CD14-positive monocyte (primary cell): ENCODE measurements at regions not wholly inside any gene's neighbourhood (a gene's known extent, or its start where the extent isn't known, plus 50 kb on each side); places are given as distances from the start of the nearest gene placed in this dataset.

Experiments
- DNase-seq, 3 donors: peaks; one replicate each; pipeline ENCODE4 v3.0.0-alpha.2; 2011 to 2022
- H2AFZ ChIP-seq: 2 replicates; pipeline ENCODE4 v1.6.0; 2012; ENCODE audit warnings: mild to moderate bottlenecking, low read depth, low read length, inconsistent platforms; ENCODE audit not compliant: insufficient read depth, poor library complexity, severe bottlenecking
- H3K27ac ChIP-seq, 2 donors: 1 replicate in 1 of 2; 2 replicates in 1 of 2; pipeline ENCODE4 v1.5.1; 2012 to 2013; ENCODE audit warnings: low read length in 2 of 2, control low read depth in 1 of 2, inconsistent platforms in 1 of 2, low read depth in 1 of 2, mild to moderate bottlenecking in 1 of 2
- H3K27me3 ChIP-seq, 2 donors: one replicate each; pipeline versions ENCODE4 v1.6.0 to v1.6.1; 2011 to 2013; ENCODE audit warnings: low read length in 2 of 2; ENCODE audit not compliant: control insufficient read depth in 2 of 2, insufficient read depth in 2 of 2
- H3K36me3 ChIP-seq, 2 donors: replicated peaks in 1 of 2; 1 replicate in 1 of 2; 2 replicates in 1 of 2; pipeline versions ENCODE4 v1.5.1 to v1.6.1; 2012 to 2013; ENCODE audit warnings: low read length in 2 of 2, control low read depth in 1 of 2, inconsistent platforms in 1 of 2, mild to moderate bottlenecking in 1 of 2; ENCODE audit not compliant: insufficient read depth in 2 of 2, control insufficient read depth in 1 of 2
- H3K4me1 ChIP-seq, 2 donors: 1 replicate in 1 of 2; 2 replicates in 1 of 2; pipeline versions ENCODE4 v1.5.1 to v1.6.1; 2012 to 2013; ENCODE audit warnings: low read length in 2 of 2, control low read depth in 1 of 2, inconsistent platforms in 1 of 2, mild to moderate bottlenecking in 1 of 2, moderate library complexity in 1 of 2; ENCODE audit not compliant: insufficient read depth in 2 of 2, control insufficient read depth in 1 of 2
- H3K4me2 ChIP-seq: replicated peaks from 2 replicates; pipeline ENCODE3; 2012; ENCODE audit warnings: low read length, moderate library complexity, mild to moderate bottlenecking; ENCODE audit not compliant: poor library complexity, severe bottlenecking; ENCODE audit errors: extremely low read depth
- H3K4me3 ChIP-seq, 3 experiments: fragments of 200-600 bp in 1 of 3; sonication (generic) in 1 of 3; replicated peaks in 1 of 3; 1 replicate in 2 of 3; 2 replicates in 1 of 3; pipeline ENCODE4 v1.5.1; 2011 to 2013; ENCODE audit warnings: low read length in 3 of 3, mild to moderate bottlenecking in 3 of 3, control low read depth in 2 of 3, low read depth in 2 of 3, inconsistent platforms in 1 of 3, moderate library complexity in 1 of 3
- H3K79me2 ChIP-seq: 2 replicates; pipeline ENCODE4 v1.6.0; 2012; ENCODE audit warnings: mild to moderate bottlenecking, control low read depth, inconsistent platforms, low read length, moderate library complexity; ENCODE audit not compliant: insufficient read depth
- H3K9ac ChIP-seq: 2 replicates; pipeline ENCODE4 v1.6.0; 2017; ENCODE audit warnings: low read length, mild to moderate bottlenecking; ENCODE audit not compliant: insufficient read depth, poor library complexity, severe bottlenecking
- H3K9me3 ChIP-seq, 2 donors: replicated peaks in 1 of 2; 1 replicate in 1 of 2; 2 replicates in 1 of 2; pipeline versions ENCODE4 v1.5.1 to v1.6.1; 2012 to 2013; ENCODE audit warnings: low read length in 2 of 2, control low read depth in 1 of 2; ENCODE audit not compliant: control insufficient read depth in 1 of 2, insufficient read depth in 1 of 2
- H4K20me1 ChIP-seq: 2 replicates; pipeline ENCODE4 v1.6.0; 2012; ENCODE audit warnings: mild to moderate bottlenecking, low read length, control low read depth, moderate library complexity; ENCODE audit not compliant: insufficient read depth
- H3K27ac Mint-ChIP-seq, 7 donors: one replicate each; pipeline ENCODE4 v1.8.0; 2020; ENCODE audit warnings: mild to moderate bottlenecking in 7 of 7, mixed read lengths in 7 of 7, moderate library complexity in 6 of 7, inconsistent platforms in 2 of 7
- H3K27me3 Mint-ChIP-seq, 3 donors: one replicate each; pipeline ENCODE4 v1.8.0; 2021 to 2022; ENCODE audit warnings: low read depth in 3 of 3, mild to moderate bottlenecking in 3 of 3, mixed read lengths in 3 of 3, moderate library complexity in 3 of 3, inconsistent platforms in 1 of 3
- H3K36me3 Mint-ChIP-seq, 2 donors: one replicate each; pipeline ENCODE4 v1.8.0; 2020; ENCODE audit warnings: mixed read lengths in 2 of 2, inconsistent platforms in 1 of 2, mild to moderate bottlenecking in 1 of 2
- H3K4me1 Mint-ChIP-seq: one replicate; pipeline ENCODE4 v1.8.0; 2020; ENCODE audit warnings: mild to moderate bottlenecking, mixed read lengths
- H3K4me3 Mint-ChIP-seq, 2 donors: one replicate each; pipeline ENCODE4 v1.8.0; 2020; ENCODE audit warnings: mild to moderate bottlenecking in 2 of 2, mixed read lengths in 2 of 2, moderate library complexity in 1 of 2
- H3K9me3 Mint-ChIP-seq, 7 donors: one replicate each; pipeline ENCODE4 v1.8.0; 2020 to 2022; ENCODE audit warnings: mixed read lengths in 7 of 7, mild to moderate bottlenecking in 6 of 7, moderate library complexity in 6 of 7, inconsistent platforms in 2 of 7
- WGBS: methylation state at CpG from one replicate; pipeline ENCODE4 v1.1.5; 2013; ENCODE audit warnings: missing lambda C conversion rate; ENCODE audit not compliant: insufficient coverage; 5-methylcytosine and 5-hydroxymethylcytosine counted together
- intact Hi-C, 2 donors: fragments of 100-400 bp; cut with micrococcal nuclease; formaldehyde crosslinking; loops; one replicate each; pipeline versions ENCODE4 v1.15.0 to v1.15.1; 2023
- TF ChIP-seq, protein P1 (sequence below): fragments of 200-600 bp; IDR thresholded peaks from one replicate; pipeline ENCODE4 v1.8.0; 2022; ENCODE audit warnings: antibody characterized with exemption, mild to moderate bottlenecking

DNA sequence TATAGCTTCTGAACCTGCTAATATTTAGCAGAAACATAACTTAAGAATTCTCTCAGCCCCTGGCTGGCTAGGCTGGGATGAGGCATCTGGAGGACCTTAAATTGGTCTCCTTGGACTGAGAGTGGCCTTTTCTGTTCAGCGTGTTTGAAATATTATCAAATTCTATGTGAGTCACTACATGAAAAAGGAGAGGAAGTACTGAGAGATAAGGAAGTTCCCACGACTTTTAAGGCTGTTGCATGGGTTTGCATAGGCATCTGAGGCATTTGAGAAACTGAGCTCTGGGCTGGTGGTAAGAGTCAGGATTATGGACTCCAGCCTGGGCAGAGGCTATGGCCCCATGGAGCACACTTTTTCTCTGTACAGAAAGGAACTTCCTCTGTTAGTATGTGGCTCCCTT is 816.2 kb upstream of the GRAMD2B start:
- H3K4me3 Mint-ChIP-seq = no peak overlapping the region
- no peak overlapping the region for H3K27ac ChIP-seq
- no peaks in the 10 kb centered on the region for H3K36me3 ChIP-seq
- no peaks in the 10 kb centered on the region for H3K27me3 Mint-ChIP-seq
- H3K36me3 Mint-ChIP-seq = no peaks in the 10 kb centered on the region
- TF ChIP-seq, protein P1, sequence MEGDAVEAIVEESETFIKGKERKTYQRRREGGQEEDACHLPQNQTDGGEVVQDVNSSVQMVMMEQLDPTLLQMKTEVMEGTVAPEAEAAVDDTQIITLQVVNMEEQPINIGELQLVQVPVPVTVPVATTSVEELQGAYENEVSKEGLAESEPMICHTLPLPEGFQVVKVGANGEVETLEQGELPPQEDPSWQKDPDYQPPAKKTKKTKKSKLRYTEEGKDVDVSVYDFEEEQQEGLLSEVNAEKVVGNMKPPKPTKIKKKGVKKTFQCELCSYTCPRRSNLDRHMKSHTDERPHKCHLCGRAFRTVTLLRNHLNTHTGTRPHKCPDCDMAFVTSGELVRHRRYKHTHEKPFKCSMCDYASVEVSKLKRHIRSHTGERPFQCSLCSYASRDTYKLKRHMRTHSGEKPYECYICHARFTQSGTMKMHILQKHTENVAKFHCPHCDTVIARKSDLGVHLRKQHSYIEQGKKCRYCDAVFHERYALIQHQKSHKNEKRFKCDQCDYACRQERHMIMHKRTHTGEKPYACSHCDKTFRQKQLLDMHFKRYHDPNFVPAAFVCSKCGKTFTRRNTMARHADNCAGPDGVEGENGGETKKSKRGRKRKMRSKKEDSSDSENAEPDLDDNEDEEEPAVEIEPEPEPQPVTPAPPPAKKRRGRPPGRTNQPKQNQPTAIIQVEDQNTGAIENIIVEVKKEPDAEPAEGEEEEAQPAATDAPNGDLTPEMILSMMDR = no peak
- no peaks in the 10 kb centered on the region for H4K20me1 ChIP-seq
- no peak overlapping the region for H3K9ac ChIP-seq
- 21% methylated on average over 2 of the region's 2 CpGs for WGBS
- no peaks in the 10 kb centered on the region for H3K4me1 Mint-ChIP-seq
- no peak overlapping the region for H2AFZ ChIP-seq
- H3K4me1 ChIP-seq = no peaks in the 10 kb centered on the region
- no peak for DNase-seq
- H3K79me2 ChIP-seq = no peaks in the 10 kb centered on the region
- no peak overlapping the region for H3K4me3 ChIP-seq
- H3K27ac Mint-ChIP-seq = no peak overlapping the region
- H3K9me3 ChIP-seq = peaks cover 0 to 3% of the 10 kb centered on the region in 2 donors
- H3K4me2 ChIP-seq = no peak overlapping the region
- no peaks in the 10 kb centered on the region for H3K27me3 ChIP-seq
- intact Hi-C loops = no loop called here
- H3K9me3 Mint-ChIP-seq = peaks cover 0 to 9% (median 3%) of the 10 kb centered on the region in 7 donors

DNA sequence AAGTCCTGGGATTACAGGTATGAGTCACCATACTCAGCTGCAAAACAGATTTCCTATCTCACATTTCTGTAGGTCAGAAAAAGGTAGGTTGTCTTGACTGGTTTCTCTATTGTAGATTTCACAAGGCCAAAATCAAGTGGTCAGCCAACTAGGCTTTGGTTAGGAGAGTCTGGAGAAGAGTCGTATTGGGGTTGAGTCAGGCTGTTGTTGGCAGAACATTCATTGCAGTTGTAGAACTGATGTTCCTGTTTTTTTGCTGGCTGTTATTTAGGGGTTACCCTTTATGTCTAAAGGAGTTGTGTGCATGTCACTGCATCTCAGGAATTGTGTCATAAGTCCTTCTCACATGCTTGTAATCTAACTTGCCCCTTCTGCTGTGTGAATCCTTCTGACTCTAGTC is 814.2 kb upstream of the GRAMD2B start:
- Mint-ChIP-seq H3K27ac (no peak overlapping the region), H3K27me3 (no peaks in the 10 kb centered on the region), H3K9me3 (peaks cover 2 to 9% (median 3%) of the 10 kb centered on the region in 7 donors), H3K4me3 (no peak overlapping the region), H3K36me3 (no peaks in the 10 kb centered on the region), H3K4me1 (no peaks in the 10 kb centered on the region)
- Histone ChIP-seq H4K20me1 (no peaks in the 10 kb centered on the region), H3K4me3 (no peak overlapping the region), H3K4me1 (no peaks in the 10 kb centered on the region), H3K27me3 (no peaks in the 10 kb centered on the region), H3K27ac (no peak overlapping the region), H3K9me3 (no peaks in the 10 kb centered on the region), H3K9ac (no peak overlapping the region), H3K36me3 (no peaks in the 10 kb centered on the region), H3K4me2 (no peak overlapping the region), H3K79me2 (no peaks in the 10 kb centered on the region), H2AFZ (no peak overlapping the region)
- WGBS = 63% methylated on average over 1 of the region's 1 CpG
- TF ChIP-seq, protein P1 = no peak
- intact Hi-C loops = no loop called here
- DNase-seq = no peak
